ENCODE measurements at regions not wholly inside any gene's neighbourhood (a gene's known extent, or its start where the extent isn't known, plus 50 kb on each side); places are given as distances from the start of the nearest gene placed in this dataset.

DNA sequence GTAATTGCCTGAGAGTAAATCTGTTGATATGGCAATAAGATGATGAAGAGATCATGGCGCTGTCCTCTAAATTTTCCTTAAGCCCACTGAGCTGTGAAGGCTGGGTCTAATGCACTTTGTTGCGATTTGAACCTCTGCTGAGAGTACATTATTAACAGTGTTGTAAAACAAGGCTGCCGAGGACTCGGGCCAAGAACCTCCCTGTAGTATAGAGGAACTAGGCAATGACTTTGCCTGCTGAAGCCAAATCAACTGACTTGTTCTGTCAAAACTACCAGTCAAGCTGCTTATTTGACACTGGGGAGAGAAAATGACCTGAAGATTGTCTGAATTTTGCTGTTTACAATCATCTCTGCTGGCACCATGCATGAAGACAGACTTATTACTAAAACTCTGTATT is 1154.7 kb downstream of the DTWD2 start (continued):
- no peak for TF ChIP-seq FOXK1 (CRISPR knock-in tag; IDR thresholded peaks at IDR 0.05)
- no peak for TF ChIP-seq ATF1 (CRISPR knock-in tag; IDR thresholded peaks at IDR 0.05)
- TF ChIP-seq, protein P1, sequence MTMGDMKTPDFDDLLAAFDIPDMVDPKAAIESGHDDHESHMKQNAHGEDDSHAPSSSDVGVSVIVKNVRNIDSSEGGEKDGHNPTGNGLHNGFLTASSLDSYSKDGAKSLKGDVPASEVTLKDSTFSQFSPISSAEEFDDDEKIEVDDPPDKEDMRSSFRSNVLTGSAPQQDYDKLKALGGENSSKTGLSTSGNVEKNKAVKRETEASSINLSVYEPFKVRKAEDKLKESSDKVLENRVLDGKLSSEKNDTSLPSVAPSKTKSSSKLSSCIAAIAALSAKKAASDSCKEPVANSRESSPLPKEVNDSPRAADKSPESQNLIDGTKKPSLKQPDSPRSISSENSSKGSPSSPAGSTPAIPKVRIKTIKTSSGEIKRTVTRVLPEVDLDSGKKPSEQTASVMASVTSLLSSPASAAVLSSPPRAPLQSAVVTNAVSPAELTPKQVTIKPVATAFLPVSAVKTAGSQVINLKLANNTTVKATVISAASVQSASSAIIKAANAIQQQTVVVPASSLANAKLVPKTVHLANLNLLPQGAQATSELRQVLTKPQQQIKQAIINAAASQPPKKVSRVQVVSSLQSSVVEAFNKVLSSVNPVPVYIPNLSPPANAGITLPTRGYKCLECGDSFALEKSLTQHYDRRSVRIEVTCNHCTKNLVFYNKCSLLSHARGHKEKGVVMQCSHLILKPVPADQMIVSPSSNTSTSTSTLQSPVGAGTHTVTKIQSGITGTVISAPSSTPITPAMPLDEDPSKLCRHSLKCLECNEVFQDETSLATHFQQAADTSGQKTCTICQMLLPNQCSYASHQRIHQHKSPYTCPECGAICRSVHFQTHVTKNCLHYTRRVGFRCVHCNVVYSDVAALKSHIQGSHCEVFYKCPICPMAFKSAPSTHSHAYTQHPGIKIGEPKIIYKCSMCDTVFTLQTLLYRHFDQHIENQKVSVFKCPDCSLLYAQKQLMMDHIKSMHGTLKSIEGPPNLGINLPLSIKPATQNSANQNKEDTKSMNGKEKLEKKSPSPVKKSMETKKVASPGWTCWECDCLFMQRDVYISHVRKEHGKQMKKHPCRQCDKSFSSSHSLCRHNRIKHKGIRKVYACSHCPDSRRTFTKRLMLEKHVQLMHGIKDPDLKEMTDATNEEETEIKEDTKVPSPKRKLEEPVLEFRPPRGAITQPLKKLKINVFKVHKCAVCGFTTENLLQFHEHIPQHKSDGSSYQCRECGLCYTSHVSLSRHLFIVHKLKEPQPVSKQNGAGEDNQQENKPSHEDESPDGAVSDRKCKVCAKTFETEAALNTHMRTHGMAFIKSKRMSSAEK (CRISPR knock-in tag; IDR thresholded peaks at IDR 0.05; ENCODE audit: borderline replicate concordance): no peak
- no peak for TF ChIP-seq ZNF425 (CRISPR knock-in tag; conservative IDR thresholded peaks at IDR 0.05)
- TF ChIP-seq NFYB (CRISPR knock-in tag; conservative IDR thresholded peaks at IDR 0.05; ENCODE audit: low read depth): no peak

GRCh38 chr5:117829646-117830045 is 1158.7 kb downstream of the DTWD2 start:
- no peaks in the 10 kb centered on the region for H3K27me3 Mint-ChIP-seq (ENCODE audit: low read depth)
- H3K27ac Mint-ChIP-seq: no peak overlapping the region
- ChIA-PET CTCF (no interaction called here), POLR2A (no interaction called here)
- H3K9me3 Mint-ChIP-seq: peaks cover 33% of the 10 kb centered on the region
- peak; percentile 27 for DNase-seq (ENCODE audit: low spot score)
- no peak overlapping the region for H3K4me3 Mint-ChIP-seq
- H3K36me3 Mint-ChIP-seq: peaks cover 4% of the 10 kb centered on the region; the same call in 1 of the 2 replicates
- peaks cover 12% of the 10 kb centered on the region for H3K4me1 Mint-ChIP-seq
- ATAC-seq: peak; percentile 75
- no peak for TF ChIP-seq ZNF219 (CRISPR knock-in tag; IDR thresholded peaks at IDR 0.05; ENCODE audit: borderline replicate concordance)
- TF ChIP-seq ZNF281 (CRISPR knock-in tag; IDR thresholded peaks at IDR 0.05): 0 out of 2 replicates have a peak, but pooled peaks have one; percentile 22
- no peak for TF ChIP-seq ESRRA (CRISPR knock-in tag; IDR thresholded peaks at IDR 0.05; ENCODE audit: borderline replicate concordance)
- TF ChIP-seq CREM (CRISPR knock-in tag; IDR thresholded peaks at IDR 0.05): no peak
- no peak for TF ChIP-seq ZNF416 (CRISPR knock-in tag; IDR thresholded peaks at IDR 0.05)
- no peak for TF ChIP-seq ZNF232 (CRISPR knock-in tag; IDR thresholded peaks at IDR 0.05)

GRCh38 chr5:117813850-117814249 is 1174.5 kb downstream of the DTWD2 start:
- ChIA-PET POLR2A (no interaction called here), CTCF (no interaction called here)
- no peaks in the 10 kb centered on the region for H3K27me3 Mint-ChIP-seq (ENCODE audit: low read depth)

DNA sequence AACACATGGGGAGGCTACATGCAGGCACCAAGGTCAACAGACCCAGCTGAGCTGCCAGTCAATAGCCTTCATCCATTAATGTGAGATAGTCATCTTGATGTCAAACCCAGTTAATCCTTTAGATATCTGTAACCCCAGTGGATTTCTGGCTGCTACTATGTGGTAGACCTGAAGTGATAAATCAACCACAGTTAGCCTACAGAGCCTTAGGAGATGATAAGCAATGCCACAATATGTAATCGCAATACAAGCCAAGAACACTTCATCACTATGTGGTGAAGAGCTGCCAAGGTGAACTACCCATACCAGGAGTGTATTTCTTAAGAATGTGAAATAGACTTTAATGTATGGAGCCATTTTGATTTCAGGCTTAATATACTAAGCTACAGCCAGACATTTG is 1175.5 kb downstream of the DTWD2 start:
- ChIA-PET POLR2A (no interaction called here), CTCF (no interaction called here)
- Mint-ChIP-seq H3K9me3 (peaks cover 22% of the 10 kb centered on the region), H3K27me3 (ENCODE audit: low read depth) (no peaks in the 10 kb centered on the region), H3K4me3 (no peak overlapping the region), H3K4me1 (no peaks in the 10 kb centered on the region), H3K36me3 (peaks cover 4% of the 10 kb centered on the region), H3K27ac (no peak overlapping the region)
- DNase-seq (ENCODE audit: low spot score) (no peak), ATAC-seq (no peak)
- TF ChIP-seq ZNF263 (CRISPR knock-in tag; IDR thresholded peaks at IDR 0.05; ENCODE audit: low read depth) (no peak), SMAD4 (CRISPR knock-in tag; IDR thresholded peaks at IDR 0.05) (no peak), NFE2L1 (CRISPR knock-in tag; IDR thresholded peaks at IDR 0.05) (no peak)

More at GRCh38 chr5:117813850-117814249, 1174.5 kb downstream of the DTWD2 start:
- no peak overlapping the region for H3K27ac Mint-ChIP-seq
- H3K36me3 Mint-ChIP-seq: peaks cover 4% of the 10 kb centered on the region
- TF ChIP-seq MXD4 (CRISPR knock-in tag; IDR thresholded peaks at IDR 0.05; ENCODE audit: borderline replicate concordance): no peak
- TF ChIP-seq CBFB (CRISPR knock-in tag; IDR thresholded peaks at IDR 0.05; ENCODE audit: low read depth): no peak
- TF ChIP-seq ZBTB21 (CRISPR knock-in tag; IDR thresholded peaks at IDR 0.05; ENCODE audit: borderline replicate concordance): no peak
- no peak for DNase-seq (ENCODE audit: low spot score)
- no peaks in the 10 kb centered on the region for H3K4me1 Mint-ChIP-seq
- H3K9me3 Mint-ChIP-seq: peaks cover 28% of the 10 kb centered on the region
- H3K4me3 Mint-ChIP-seq: no peak overlapping the region
- ATAC-seq: no peak
